ENCODE measurements at regions not wholly inside any gene's neighbourhood (a gene's known extent, or its start where the extent isn't known, plus 50 kb on each side); places are given as distances from the start of the nearest gene placed in this dataset.

- Mint-ChIP-seq H3K9me3 (ENCODE audit: low read depth) (no peaks in the 10 kb centered on the region), H3K4me3 (ENCODE audit: low read depth) (no peak overlapping the region), H3K36me3 (ENCODE audit: insufficient read depth) (no peaks in the 10 kb centered on the region), H3K4me1 (ENCODE audit: low read depth) (no peaks in the 10 kb centered on the region), H3K27ac (no peak overlapping the region), H3K27me3 (peaks cover 13% of the 10 kb centered on the region)
- DNase-seq (ENCODE audit: low spot score, unreplicated experiment) = no peak
- no peak for TF ChIP-seq CTCF (IDR thresholded peaks at IDR 0.05; ENCODE audit: unreplicated experiment)
Observed at GRCh38 chr2:238595750-238596570, 169.2 kb downstream of the ASB1 start.

DNA sequence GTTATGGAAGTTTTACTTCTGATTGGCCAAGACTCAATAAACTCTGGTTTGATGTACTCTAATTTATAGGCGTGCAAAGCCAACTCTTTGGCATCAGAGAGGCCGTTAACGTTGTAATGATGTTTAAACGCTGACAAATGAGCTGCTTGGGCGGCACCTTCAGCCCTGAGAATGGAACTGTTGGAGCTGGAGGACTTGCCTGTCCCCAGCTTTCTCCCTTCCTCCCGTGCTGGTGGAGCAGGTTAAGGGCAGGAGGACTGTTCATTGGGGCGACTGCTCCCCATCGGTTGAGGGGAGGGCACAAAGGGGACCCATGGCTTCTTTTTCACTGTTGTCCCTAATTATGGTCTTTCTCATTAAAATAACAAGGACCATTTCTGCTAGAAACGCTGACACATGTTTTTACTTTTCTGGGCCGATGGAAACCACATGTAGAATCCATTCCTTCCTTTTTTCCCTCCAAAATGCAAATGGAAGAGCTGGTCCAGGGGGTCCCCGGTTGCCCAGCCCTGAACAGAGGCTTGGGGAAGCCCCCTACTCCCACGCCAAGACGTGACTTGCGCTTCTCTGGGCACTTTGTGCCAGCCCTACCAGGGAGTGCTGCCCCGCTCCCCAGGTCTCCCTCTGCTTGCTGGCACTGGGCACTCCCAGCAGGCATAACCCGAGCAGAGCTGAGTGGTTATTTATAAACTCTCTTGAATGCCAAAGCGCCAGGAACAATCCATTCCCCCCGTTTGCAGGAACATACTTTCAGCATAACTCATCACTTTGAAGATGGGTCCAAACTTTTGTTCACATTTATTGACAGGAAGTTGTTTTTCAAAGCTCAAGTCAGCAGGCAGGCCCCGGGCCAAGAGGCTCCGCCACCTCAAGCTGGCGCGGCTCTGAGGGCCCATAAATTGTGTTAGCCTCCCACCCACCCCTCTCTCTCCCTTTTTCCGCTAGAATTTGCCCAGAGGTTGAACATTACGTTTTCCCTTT, 170.1 kb downstream of the ASB1 start:
- no peak for TF ChIP-seq CTCF (IDR thresholded peaks at IDR 0.05; ENCODE audit: unreplicated experiment)
- H3K36me3 Mint-ChIP-seq (ENCODE audit: insufficient read depth) = no peaks in the 10 kb centered on the region
- no peaks in the 10 kb centered on the region for H3K9me3 Mint-ChIP-seq (ENCODE audit: low read depth)
- DNase-seq (ENCODE audit: low spot score, unreplicated experiment) = no peak
- H3K27ac Mint-ChIP-seq = no peak overlapping the region
- H3K4me1 Mint-ChIP-seq (ENCODE audit: low read depth) = no peaks in the 10 kb centered on the region
- H3K27me3 Mint-ChIP-seq = peaks cover 13% of the 10 kb centered on the region
- no peak overlapping the region for H3K4me3 Mint-ChIP-seq (ENCODE audit: low read depth)

DNA sequence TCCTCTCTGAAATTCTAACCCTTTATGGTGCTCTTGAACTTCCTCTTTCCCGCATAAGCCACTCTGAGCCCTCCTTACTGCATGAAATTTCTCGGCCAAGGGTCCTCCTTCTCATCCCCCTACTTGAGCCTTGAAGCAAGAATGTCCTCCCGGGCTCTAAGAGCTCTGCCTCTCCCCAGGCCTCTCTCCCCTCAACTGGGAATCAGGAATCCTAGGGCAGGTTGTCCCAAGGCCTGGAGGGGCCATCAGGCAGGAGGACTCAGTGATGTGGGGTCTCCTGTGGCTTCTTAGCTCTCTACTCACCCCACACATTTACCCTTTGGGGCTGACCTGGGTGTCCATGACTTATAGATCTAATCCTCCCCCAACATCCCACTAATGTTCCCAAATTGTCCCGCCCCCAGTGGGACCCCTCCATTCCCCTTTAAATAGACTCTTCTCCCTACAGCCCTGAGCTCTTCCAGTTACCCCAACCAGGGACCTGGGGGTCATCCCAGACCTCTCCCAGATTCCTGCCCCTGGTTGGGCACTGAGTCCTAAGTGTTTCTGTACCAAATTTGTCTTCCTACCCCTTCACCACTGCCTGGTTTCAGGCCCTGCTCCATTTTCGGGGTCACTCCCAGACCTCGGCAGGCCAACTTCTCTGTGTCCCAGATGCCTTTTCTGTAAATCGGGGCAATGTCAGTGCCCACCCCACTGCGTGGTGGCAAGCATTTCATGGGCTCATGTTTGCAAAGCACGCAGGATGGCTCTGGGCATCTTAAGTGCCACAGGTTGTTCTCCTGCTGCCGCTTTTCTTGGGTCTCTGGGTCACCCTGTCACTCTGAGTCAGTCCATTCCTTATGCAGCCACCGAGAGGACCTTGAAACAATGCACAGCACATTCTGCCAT, 171.2 kb downstream of the ASB1 start:
- no peak for TF ChIP-seq CTCF (IDR thresholded peaks at IDR 0.05; ENCODE audit: unreplicated experiment)
- Mint-ChIP-seq H3K4me1 (ENCODE audit: low read depth) (no peaks in the 10 kb centered on the region), H3K27me3 (peaks cover 13% of the 10 kb centered on the region), H3K27ac (no peak overlapping the region), H3K9me3 (ENCODE audit: low read depth) (no peaks in the 10 kb centered on the region), H3K4me3 (ENCODE audit: low read depth) (no peak overlapping the region), H3K36me3 (ENCODE audit: insufficient read depth) (no peaks in the 10 kb centered on the region)
- no peak for DNase-seq (ENCODE audit: low spot score, unreplicated experiment)

DNA sequence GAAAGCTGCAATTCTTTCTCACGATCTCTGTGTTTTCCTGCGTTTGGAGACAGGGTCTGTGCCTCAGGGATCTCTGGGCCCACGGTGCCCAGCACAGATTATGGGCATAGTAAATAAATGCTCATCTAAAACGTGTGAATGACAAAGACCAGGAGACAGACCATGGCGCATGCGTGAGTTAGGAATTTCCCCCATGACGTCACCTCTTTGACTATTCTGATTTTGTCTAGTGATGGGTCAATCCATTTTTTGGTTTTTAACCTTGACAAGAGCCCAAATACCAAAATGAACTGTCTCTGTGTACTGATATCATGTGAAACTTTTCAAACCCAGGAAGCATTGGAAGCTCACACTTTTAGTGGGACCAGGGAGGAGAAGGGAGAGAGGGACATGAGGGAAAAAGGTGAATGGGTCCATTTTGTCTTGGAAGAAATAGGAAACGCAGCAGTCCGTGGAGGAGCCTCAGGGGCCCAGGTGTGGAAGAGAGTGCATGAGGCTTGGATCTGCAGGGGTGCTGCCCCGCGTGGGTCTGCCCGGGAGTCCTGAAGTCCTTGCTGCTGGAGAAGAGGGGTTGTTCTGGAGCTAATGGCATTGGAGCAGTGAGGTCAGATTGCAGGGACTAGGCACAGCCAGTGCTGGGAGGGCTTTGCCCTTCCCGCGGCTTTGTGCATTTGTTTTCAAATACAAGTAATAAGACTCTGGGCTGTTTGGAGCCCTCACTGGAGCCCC, 172.2 kb downstream of the ASB1 start:
- H3K36me3 Mint-ChIP-seq (ENCODE audit: insufficient read depth) = no peaks in the 10 kb centered on the region
- no peak overlapping the region for H3K27ac Mint-ChIP-seq
- no peak for DNase-seq (ENCODE audit: low spot score, unreplicated experiment)
- no peaks in the 10 kb centered on the region for H3K4me1 Mint-ChIP-seq (ENCODE audit: low read depth)
- H3K4me3 Mint-ChIP-seq (ENCODE audit: low read depth) = no peak overlapping the region
- peaks cover 8% of the 10 kb centered on the region for H3K9me3 Mint-ChIP-seq (ENCODE audit: low read depth)
- no peak for TF ChIP-seq CTCF (IDR thresholded peaks at IDR 0.05; ENCODE audit: unreplicated experiment)
- H3K27me3 Mint-ChIP-seq = peaks cover 9% of the 10 kb centered on the region
